Type B pancreatic cell (in vitro differentiated cells): ENCODE measurements at regions not wholly inside any gene's neighbourhood (a gene's known extent, or its start where the extent isn't known, plus 50 kb on each side); places are given as distances from the start of the nearest gene placed in this dataset.

Experiments used
- DNase-seq: peaks from one replicate; pipeline ENCODE4 v3.0.0; 2021; ENCODE audit warnings: mixed read lengths; ENCODE audit not compliant: unreplicated experiment; ENCODE audit errors: extremely low spot score
- H3K27ac Mint-ChIP-seq: 2 replicates; pipeline ENCODE4 v1.8.0; 2021; ENCODE audit warnings: mild to moderate bottlenecking, mixed read lengths
- H3K27me3 Mint-ChIP-seq: 2 replicates; pipeline ENCODE4 v1.8.0; 2021; ENCODE audit warnings: mixed read lengths
- H3K36me3 Mint-ChIP-seq: 2 replicates; pipeline ENCODE4 v1.8.0; 2021; ENCODE audit warnings: mixed read lengths
- H3K4me1 Mint-ChIP-seq: one replicate; pipeline ENCODE4 v1.8.0; 2021; ENCODE audit warnings: mixed read lengths; ENCODE audit not compliant: unreplicated experiment
- H3K4me3 Mint-ChIP-seq: 2 replicates; pipeline ENCODE4 v1.8.0; 2021; ENCODE audit warnings: mild to moderate bottlenecking, mixed read lengths
- H3K9me3 Mint-ChIP-seq: 2 replicates; pipeline ENCODE4 v1.8.0; 2021; ENCODE audit warnings: mixed read lengths
- TF ChIP-seq, protein P1 (sequence below): fragments of 200-600 bp; sonication (generic); conservative IDR thresholded peaks from 2 replicates; pipeline ENCODE4 v1.5.0; 2021; ENCODE audit warnings: antibody characterized with exemption, mild to moderate bottlenecking

DNA sequence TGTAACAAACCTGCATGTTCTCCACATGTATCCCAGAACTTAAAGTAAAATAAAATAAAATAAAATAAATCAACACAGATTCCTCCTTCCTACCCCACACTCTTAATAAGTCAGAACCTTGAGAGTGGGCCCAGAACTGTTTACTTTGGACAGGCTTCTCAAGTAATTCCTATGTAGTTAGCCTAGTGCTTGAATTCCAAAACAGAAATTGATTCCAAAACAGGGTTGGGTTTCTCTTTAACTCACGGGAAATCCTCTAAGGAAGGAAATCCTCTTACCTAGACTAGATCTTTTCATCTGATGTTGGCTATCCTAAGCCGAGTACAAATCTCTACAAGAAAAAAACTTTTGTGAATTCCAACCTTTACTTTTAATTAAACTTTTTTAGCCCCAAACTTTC, 324.7 kb upstream of the C16orf82 start:
- Mint-ChIP-seq H3K36me3 (no peaks in the 10 kb centered on the region), H3K9me3 (no peaks in the 10 kb centered on the region), H3K4me3 (no peak overlapping the region), H3K27me3 (peaks cover 38% of the 10 kb centered on the region), H3K4me1 (peaks cover 7% of the 10 kb centered on the region), H3K27ac (no peak overlapping the region)
- TF ChIP-seq, protein P1, sequence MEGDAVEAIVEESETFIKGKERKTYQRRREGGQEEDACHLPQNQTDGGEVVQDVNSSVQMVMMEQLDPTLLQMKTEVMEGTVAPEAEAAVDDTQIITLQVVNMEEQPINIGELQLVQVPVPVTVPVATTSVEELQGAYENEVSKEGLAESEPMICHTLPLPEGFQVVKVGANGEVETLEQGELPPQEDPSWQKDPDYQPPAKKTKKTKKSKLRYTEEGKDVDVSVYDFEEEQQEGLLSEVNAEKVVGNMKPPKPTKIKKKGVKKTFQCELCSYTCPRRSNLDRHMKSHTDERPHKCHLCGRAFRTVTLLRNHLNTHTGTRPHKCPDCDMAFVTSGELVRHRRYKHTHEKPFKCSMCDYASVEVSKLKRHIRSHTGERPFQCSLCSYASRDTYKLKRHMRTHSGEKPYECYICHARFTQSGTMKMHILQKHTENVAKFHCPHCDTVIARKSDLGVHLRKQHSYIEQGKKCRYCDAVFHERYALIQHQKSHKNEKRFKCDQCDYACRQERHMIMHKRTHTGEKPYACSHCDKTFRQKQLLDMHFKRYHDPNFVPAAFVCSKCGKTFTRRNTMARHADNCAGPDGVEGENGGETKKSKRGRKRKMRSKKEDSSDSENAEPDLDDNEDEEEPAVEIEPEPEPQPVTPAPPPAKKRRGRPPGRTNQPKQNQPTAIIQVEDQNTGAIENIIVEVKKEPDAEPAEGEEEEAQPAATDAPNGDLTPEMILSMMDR = no peak
- no peak for DNase-seq

- no peak for DNase-seq
- H3K27ac Mint-ChIP-seq = no peak overlapping the region
- H3K4me1 Mint-ChIP-seq = peaks cover 7% of the 10 kb centered on the region
- no peak overlapping the region for H3K4me3 Mint-ChIP-seq
- H3K9me3 Mint-ChIP-seq = no peaks in the 10 kb centered on the region
- TF ChIP-seq, protein P1 = no peak
- peaks cover 58% of the 10 kb centered on the region for H3K27me3 Mint-ChIP-seq
- no peaks in the 10 kb centered on the region for H3K36me3 Mint-ChIP-seq
Measured at GRCh38 chr16:26744430-26744829, 322.3 kb upstream of the C16orf82 start.

- DNase-seq = no peak
- no peaks in the 10 kb centered on the region for H3K4me1 Mint-ChIP-seq
- H3K9me3 Mint-ChIP-seq = no peaks in the 10 kb centered on the region
- no peak overlapping the region for H3K27ac Mint-ChIP-seq
- H3K36me3 Mint-ChIP-seq = no peaks in the 10 kb centered on the region
- H3K4me3 Mint-ChIP-seq = no peak overlapping the region
- TF ChIP-seq, protein P1 = no peak
- peaks cover 63% of the 10 kb centered on the region for H3K27me3 Mint-ChIP-seq
Measured at GRCh38 chr16:26747760-26748159, 319.0 kb upstream of the C16orf82 start.

DNA sequence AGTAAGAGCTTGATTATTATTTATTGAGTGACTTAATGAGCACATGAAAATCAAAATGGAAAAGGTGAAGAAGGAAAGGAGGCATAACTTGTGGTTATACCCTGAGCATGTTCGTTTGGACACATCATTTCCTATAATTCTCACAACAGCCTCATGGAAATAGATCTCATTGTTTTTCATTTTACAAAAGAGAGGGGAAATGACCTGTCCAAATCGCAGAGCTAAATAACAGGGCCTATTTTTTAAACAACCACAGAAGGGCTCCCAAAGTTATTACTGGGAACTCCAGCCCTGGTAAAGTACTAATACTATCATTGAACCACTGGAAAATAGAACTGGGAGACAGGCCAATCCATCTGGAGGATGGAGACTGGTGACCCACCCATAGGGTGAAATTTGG, 317.7 kb upstream of the C16orf82 start:
- no peaks in the 10 kb centered on the region for H3K36me3 Mint-ChIP-seq
- H3K4me1 Mint-ChIP-seq = no peaks in the 10 kb centered on the region
- H3K9me3 Mint-ChIP-seq = no peaks in the 10 kb centered on the region
- no peak overlapping the region for H3K27ac Mint-ChIP-seq
- TF ChIP-seq, protein P1 = no peak
- DNase-seq = no peak
- H3K4me3 Mint-ChIP-seq = no peak overlapping the region
- peaks cover 65% of the 10 kb centered on the region for H3K27me3 Mint-ChIP-seq

GRCh38 chr16:26752166-26752565, 314.6 kb upstream of the C16orf82 start:
- H3K36me3 Mint-ChIP-seq = no peaks in the 10 kb centered on the region
- no peaks in the 10 kb centered on the region for H3K9me3 Mint-ChIP-seq
- H3K4me1 Mint-ChIP-seq = no peaks in the 10 kb centered on the region
- H3K27me3 Mint-ChIP-seq = peaks cover 55% of the 10 kb centered on the region
- no peak for DNase-seq
- no peak overlapping the region for H3K4me3 Mint-ChIP-seq
- TF ChIP-seq, protein P1 = no peak
- H3K27ac Mint-ChIP-seq = no peak overlapping the region

GRCh38 chr16:26756633-26757032, 310.1 kb upstream of the C16orf82 start:
- Mint-ChIP-seq H3K27ac (no peak overlapping the region), H3K9me3 (peaks cover 3% of the 10 kb centered on the region)
- TF ChIP-seq, protein P1 = no peak

More at GRCh38 chr16:26756633-26757032, 310.1 kb upstream of the C16orf82 start:
- no peak for DNase-seq
- H3K27me3 Mint-ChIP-seq = peaks cover 34% of the 10 kb centered on the region
- no peaks in the 10 kb centered on the region for H3K36me3 Mint-ChIP-seq
- H3K4me1 Mint-ChIP-seq = no peaks in the 10 kb centered on the region
- H3K4me3 Mint-ChIP-seq = no peak overlapping the region
